Fibroblast of skin of scalp (primary cell): ENCODE measurements at regions not wholly inside any gene's neighbourhood (a gene's known extent, or its start where the extent isn't known, plus 50 kb on each side); places are given as distances from the start of the nearest gene placed in this dataset.

Experiments used
- DNase-seq: peaks from one replicate; pipeline ENCODE4 v3.0.0-alpha.2; 2013

DNA sequence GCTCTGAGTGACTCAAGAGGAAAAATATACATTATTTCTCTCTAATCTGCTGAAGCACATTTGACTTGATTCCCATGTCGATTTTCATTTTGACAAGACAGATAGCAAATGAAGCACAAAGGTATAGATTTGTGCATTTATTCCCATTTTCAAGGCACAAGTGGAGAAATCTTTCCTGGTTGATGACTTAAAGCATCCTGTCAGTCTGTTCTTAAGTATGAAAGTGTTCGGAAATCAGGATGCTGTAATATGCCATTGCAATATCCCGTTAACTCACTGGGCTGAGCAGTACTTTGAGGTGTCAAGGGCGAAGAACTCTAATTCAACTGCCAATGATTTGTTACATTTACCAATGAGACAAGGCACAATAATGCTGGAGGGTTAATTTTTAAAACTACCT lies 185.2 kb upstream of the LRP1B start:
- no peak for DNase-seq

DNA sequence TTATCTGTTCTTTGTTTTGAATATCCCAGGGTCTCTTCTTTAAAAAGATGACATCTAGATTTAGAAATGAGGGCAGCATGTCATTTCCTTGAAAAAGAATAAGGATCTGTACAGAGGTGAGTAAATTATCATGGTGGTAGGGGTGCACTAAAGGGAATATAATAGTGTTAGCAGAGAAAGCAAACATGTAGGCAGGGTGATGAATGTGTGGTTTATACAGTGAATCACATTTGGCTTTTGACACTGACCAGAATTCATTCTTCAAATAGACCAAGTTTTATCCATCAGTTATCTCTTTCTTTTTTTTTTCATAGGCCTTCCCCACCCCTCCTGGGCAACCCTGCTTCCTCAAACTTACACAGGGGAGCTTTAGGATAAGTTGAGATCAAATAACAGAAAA lies 184.5 kb upstream of the LRP1B start:
- no peak for DNase-seq

- DNase-seq = no peak
Measured at GRCh38 chr2:142314164-142314563, 183.3 kb upstream of the LRP1B start.

GRCh38 chr2:142310530-142310929 lies 179.7 kb upstream of the LRP1B start:
- DNase-seq = no peak

DNA sequence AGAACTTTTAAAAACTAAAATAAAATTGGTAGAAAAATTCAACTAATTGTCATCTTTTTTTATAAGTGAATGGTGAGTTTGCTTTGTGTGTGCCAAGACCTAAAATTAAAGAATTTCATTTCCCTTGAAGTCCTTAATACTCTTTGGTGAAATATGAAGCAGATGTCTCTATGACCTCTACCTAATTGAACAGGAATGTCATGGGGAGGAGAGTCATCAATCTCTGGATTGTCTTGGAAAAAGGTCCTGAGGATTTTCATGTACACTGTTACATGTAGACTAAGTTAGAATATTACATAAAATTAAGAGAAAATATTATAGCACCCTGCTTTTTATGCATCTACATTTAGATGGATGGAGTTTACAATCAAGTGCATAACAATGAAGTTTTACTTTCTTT lies 177.9 kb upstream of the LRP1B start:
- peak; percentile 9 for DNase-seq

- DNase-seq = no peak
Measured at GRCh38 chr2:142307616-142308115, 176.8 kb upstream of the LRP1B start.

DNA sequence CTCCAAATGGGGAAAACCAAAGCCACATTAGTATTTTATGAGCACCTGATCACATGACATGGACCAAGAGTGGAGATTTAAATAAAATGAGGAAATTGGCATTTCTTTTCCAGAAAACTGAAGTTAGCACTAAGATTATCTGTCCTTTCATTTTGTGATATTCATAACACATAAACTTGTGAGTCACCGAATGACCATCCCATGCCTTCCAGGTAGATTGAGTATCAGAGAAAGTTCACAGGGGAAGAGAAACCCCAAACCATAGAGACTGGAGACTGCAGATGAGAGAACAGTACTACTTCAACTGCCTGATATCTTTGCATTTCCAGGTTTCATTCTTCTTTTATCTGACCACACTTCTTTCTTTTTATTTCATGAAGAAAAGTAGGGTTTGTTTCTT lies 176.3 kb upstream of the LRP1B start:
- no peak for DNase-seq

DNA sequence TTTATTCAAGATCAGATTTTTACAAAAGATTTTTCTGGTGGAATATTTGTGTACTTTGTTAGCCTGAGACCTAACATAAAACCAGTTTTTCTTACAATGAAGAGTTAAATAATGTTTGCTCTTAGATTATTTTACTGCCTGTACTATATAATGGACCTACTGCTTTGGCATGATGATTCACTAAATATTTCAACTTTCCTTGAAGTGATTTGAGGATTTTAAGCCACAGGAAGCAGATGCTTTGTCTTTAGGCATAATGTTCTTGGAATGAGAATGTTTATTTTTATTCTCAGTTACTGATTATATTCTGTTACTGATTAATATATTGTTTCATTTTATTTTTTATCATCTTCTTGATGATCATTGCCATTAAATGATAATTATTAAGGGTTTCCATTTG lies 175.3 kb upstream of the LRP1B start:
- peak; percentile 43 for DNase-seq

GRCh38 chr2:142300517-142300916 lies 169.7 kb upstream of the LRP1B start:
- no peak for DNase-seq

GRCh38 chr2:142299021-142299420 lies 168.2 kb upstream of the LRP1B start:
- DNase-seq = no peak

DNA sequence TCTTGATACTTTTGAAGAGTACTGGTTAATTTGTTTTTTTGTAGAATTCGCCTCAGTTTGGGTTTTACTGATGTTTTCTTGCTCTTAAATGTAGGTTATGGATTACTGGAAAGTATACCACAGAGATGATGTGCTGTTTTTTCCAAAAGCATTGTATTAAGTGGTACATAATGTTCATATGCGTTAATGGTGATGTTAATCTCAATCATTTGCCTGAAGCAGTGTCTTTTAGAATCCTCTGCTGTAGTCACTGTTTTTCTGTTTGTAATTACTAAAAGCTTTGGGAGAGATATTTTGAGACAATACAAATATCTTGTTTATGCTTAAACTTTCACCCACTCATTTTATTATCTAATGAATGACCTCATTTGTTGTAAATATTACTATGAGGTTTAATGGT lies 163.4 kb upstream of the LRP1B start:
- no peak for DNase-seq

GRCh38 chr2:142291969-142292368 lies 161.2 kb upstream of the LRP1B start:
- DNase-seq = peak; percentile 63

DNA sequence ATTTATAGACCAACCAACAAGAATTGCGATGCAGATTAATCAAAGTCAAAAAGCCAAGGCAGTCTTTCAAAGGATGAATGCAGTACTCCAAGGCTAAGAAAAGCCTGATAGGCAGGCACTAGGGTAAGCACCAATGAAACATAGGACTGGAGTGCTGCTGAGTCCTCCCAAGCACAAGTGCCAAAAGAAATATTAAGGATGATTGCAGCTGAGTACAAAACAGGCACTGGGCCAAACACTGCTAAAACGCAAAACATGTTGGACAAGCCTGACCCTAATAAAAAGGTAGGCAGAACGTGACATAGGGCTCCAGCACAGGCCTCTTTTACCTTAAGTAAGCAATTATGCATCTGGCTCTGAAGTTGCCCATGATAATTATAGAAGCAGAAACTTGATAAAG lies 160.1 kb upstream of the LRP1B start:
- DNase-seq = peak; percentile 24

DNA sequence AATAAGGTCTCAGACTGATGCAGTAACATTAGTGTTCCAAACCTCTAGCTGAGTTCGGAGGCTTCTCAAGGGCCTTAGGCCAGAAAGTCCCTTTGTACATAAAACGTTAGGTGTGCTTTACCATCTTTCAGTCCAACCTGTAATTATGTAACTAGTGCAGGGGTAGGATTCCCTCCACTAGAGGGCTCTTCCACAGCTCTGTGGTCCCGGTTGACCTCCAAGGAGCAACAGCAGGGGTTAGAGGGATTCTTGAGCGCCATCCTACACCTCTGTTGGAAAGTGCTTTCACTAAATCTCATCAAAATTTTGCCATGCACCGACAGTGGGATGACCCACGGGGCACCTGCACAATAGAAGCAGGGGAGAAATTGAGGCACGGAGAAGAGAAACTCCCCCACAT lies 155.8 kb upstream of the LRP1B start:
- no peak for DNase-seq

DNA sequence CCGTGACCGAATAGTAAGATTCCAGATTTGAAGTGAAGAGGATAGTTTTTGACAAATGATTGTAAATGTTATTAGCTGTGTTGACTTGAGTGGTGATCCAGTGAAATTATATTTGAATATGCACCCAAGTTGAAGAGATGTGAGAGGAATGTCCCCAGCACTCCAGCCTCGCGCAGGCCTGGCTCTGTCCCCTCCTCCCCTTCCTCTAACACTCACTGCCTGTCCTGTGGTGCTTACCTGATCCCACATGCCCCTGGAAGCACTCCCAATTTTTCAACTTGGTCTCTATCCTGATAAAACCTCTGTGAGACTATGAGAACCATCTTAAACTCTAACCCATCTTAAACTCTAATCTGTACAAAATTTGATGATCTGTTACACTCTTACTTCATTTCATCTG lies 154.7 kb upstream of the LRP1B start:
- DNase-seq = no peak

- DNase-seq = peak; percentile 69
Measured at GRCh38 chr2:142284336-142284735, 153.5 kb upstream of the LRP1B start.

- no peak for DNase-seq
Measured at GRCh38 chr2:142280831-142281230, 150.0 kb upstream of the LRP1B start.

DNA sequence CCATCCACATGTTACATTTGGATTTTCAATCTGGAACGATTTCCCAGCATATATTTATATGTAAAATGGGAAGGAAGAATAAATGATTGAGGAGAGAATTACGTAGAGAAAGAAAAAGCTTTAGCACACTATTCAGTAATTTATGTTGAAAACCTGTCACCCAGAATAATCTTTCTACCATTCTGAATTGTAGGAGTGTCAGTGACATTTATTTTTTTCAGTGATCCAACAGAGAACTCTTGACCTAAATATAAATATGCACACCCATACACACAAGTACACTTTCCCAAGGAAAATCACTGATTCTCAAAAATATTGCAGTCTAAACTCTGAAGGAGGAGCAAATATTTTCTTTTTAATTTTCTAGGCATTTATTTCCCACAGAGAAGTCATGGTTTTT lies 140.2 kb upstream of the LRP1B start:
- DNase-seq = no peak

- no peak for DNase-seq
Measured at GRCh38 chr2:142270291-142270690, 139.5 kb upstream of the LRP1B start.

DNA sequence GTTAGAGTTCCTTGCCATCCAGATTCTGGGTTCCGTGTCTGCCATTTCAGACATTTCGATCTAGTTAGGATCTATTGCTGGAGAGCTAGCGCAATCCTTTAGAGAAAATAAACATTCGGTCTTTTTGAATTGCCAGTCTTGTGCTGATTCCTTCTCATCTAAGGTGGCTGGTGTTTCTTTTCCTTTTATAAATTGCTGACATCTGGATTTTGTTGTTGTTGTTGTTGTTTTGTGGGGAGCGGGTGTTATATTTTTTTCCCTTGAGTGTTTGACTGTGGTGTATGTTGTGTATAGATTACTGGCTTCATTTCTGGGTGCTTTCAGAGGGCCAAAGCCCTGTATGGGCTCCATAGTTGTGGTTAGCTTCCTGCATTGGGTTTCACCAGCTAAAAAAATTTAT lies 128.5 kb upstream of the LRP1B start:
- no peak for DNase-seq

DNA sequence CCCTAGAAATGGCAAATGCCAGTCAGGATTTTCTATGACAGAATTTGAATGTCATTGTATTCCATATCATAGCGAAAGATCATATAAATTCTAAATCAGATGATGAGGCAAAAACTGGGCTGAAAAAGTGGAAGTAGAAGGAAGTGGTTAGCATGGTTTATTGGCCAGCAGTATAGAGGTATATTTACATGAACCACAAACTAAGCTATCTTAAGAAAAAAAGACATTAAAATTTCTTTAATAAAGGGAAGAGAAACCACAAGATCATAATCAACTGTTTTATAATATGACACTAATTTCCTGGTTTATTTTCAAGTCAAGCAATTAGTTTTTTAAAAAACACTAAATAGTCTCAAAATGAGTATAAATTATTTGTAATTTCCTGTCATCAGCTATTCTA lies 123.2 kb upstream of the LRP1B start:
- no peak for DNase-seq

- no peak for DNase-seq
Measured at GRCh38 chr2:142241016-142241415, 110.2 kb upstream of the LRP1B start.

- DNase-seq = no peak
Measured at GRCh38 chr2:142236181-142236580, 105.4 kb upstream of the LRP1B start.

GRCh38 chr2:142234741-142235140 lies 103.9 kb upstream of the LRP1B start:
- DNase-seq = peak; percentile 2

DNA sequence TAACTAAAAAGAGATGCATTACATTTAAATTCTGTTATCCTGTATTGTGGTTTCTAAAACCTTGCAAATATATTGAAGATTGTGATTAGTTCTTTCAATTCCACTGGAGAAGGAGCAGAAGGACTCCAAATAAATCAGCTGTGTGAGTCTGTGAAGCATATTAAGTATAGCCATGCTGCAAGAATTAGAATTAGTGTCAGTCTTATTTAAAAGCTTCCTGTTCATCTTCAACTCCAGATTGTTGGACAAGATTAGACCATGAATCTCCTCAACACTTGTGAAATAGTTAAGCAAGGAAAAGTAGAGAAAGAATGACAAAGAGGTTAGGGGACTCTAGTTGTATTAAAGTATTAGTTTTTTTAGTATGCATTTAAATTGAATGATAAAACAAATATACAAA lies 92.5 kb upstream of the LRP1B start:
- no peak for DNase-seq

DNA sequence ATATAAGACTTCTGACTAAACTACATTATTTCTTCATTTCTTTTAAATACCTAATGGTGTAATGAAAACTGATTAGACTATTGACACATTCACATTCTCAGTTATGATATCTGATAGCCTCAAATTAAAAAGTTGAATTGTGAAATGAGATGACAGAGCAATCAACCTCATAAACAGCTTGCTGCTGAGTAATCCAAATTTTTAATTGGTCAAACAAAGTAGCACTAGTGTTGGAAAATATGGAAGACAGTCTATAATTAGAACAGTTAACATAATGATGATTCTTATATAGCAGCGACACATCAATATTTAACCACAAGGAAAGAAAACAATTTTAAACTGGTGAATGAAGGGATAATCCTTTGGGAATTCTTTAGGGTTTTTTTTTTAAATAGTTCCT lies 91.9 kb upstream of the LRP1B start:
- DNase-seq = peak; percentile 13
